GM10248 (cell line): ENCODE measurements at regions not wholly inside any gene's neighbourhood (a gene's known extent, or its start where the extent isn't known, plus 50 kb on each side); places are given as distances from the start of the nearest gene placed in this dataset.

Experiments
- CTCF ChIA-PET: fragments of 300-600 bp; sonication (Branson Sonifier 250); formaldehyde crosslinking; extraction: SDS; loops from one replicate; lab custom pipeline; 2021; ENCODE audit warnings: antibody characterized with exemption; lab: Yijun Ruan, JAX
- POLR2A ChIA-PET: fragments of 350-650 bp; sonication (Branson Sonifier 250); formaldehyde crosslinking; extraction: SDS; loops from one replicate; lab custom pipeline; 2020; ENCODE audit warnings: antibody characterized with exemption; lab: Yijun Ruan, JAX
- DNase-seq: peaks from one replicate; pipeline ENCODE4 v3.0.0; 2012; ENCODE audit errors: extremely low spot score
- CTCF ChIP-seq: IDR thresholded peaks from 2 replicates; pipeline ENCODE4 v1.5.1; 2012; ENCODE audit warnings: mild to moderate bottlenecking, low read depth; ENCODE audit errors: extremely low read depth, missing control alignments, control extremely low read depth

GRCh38 chr2:34176693-34177092, 577.6 kb upstream of the FAM98A start:
- POLR2A ChIA-PET = no interaction called here
- DNase-seq = no peak
- CTCF ChIA-PET = interaction anchor here (1.0 to 1.4 kb wide), 2 partner anchors 10 to 32 kb away, joined by 3 read pairs; no protein-coding TSS in a partner anchor
- no peak for TF ChIP-seq CTCF

- CTCF ChIA-PET = interaction anchor here (2.4 kb wide), 1 partner anchor 12 kb away, joined by 6 read pairs; no protein-coding TSS in a partner anchor
- POLR2A ChIA-PET = no interaction called here
- no peak for DNase-seq
- TF ChIP-seq CTCF = no peak
These were observed 575.4 kb upstream of the FAM98A start for GRCh38 chr2:34174506-34174905.

GRCh38 chr2:34162231-34162630, 563.1 kb upstream of the FAM98A start:
- DNase-seq = no peak
- no peak for TF ChIP-seq CTCF
- POLR2A ChIA-PET = no interaction called here
- CTCF ChIA-PET = no interaction called here

GRCh38 chr2:34161549-34161948, 562.5 kb upstream of the FAM98A start:
- no peak for TF ChIP-seq CTCF
- DNase-seq = no peak
- ChIA-PET CTCF (no interaction called here), POLR2A (no interaction called here)

- ChIA-PET POLR2A (no interaction called here), CTCF (no interaction called here)
- DNase-seq = no peak
- no peak for TF ChIP-seq CTCF
These were observed 560.8 kb upstream of the FAM98A start for GRCh38 chr2:34159901-34160300.

GRCh38 chr2:34153484-34153883, 554.4 kb upstream of the FAM98A start:
- no peak for TF ChIP-seq CTCF
- CTCF ChIA-PET = no interaction called here
- DNase-seq = no peak
- POLR2A ChIA-PET = no interaction called here

GRCh38 chr2:34147780-34148179, 548.7 kb upstream of the FAM98A start:
- TF ChIP-seq CTCF = no peak
- CTCF ChIA-PET = no interaction called here
- DNase-seq = no peak
- POLR2A ChIA-PET = no interaction called here
